GM12891 (cell line): ENCODE measurements at regions not wholly inside any gene's neighbourhood (a gene's known extent, or its start where the extent isn't known, plus 50 kb on each side); places are given as distances from the start of the nearest gene placed in this dataset.

Experiments used
- DNase-seq: peaks from one replicate; pipeline ENCODE4 v3.0.0; 2011; ENCODE audit warnings: low spot score; ENCODE audit not compliant: insufficient read length
- FAIRE-seq: peaks from 2 replicates; lab custom pipeline; 2011; peaks lifted over from hg19 to GRCh38; lab: Jason Lieb, UNC
- PAX5 ChIP-seq: IDR thresholded peaks from 2 replicates; pipeline ENCODE4 v1.6.1; 2011; ENCODE audit warnings: low read length, moderate library complexity, mild to moderate bottlenecking; ENCODE audit not compliant: insufficient read depth, severe bottlenecking
- POLR2A ChIP-seq: IDR thresholded peaks from 2 replicates; pipeline ENCODE4 v1.6.1; 2011; ENCODE audit warnings: low read depth, low read length, control low read depth
- POLR2AphosphoS5 ChIP-seq: IDR thresholded peaks from 2 replicates; pipeline ENCODE4 v1.6.1; 2011; ENCODE audit warnings: low read depth, low read length, control low read depth
- POU2F2 ChIP-seq: IDR thresholded peaks from 2 replicates; pipeline ENCODE4 v1.6.1; 2011; ENCODE audit warnings: low read depth, mild to moderate bottlenecking, control low read depth, low read length, moderate library complexity
- SPI1 ChIP-seq: IDR thresholded peaks from 2 replicates; pipeline ENCODE4 v1.6.1; 2011; ENCODE audit warnings: low read depth, low read length, control low read depth
- TAF1 ChIP-seq: IDR thresholded peaks from 2 replicates; pipeline ENCODE4 v1.6.1; 2011; ENCODE audit warnings: low read depth, low read length, control low read depth

DNA sequence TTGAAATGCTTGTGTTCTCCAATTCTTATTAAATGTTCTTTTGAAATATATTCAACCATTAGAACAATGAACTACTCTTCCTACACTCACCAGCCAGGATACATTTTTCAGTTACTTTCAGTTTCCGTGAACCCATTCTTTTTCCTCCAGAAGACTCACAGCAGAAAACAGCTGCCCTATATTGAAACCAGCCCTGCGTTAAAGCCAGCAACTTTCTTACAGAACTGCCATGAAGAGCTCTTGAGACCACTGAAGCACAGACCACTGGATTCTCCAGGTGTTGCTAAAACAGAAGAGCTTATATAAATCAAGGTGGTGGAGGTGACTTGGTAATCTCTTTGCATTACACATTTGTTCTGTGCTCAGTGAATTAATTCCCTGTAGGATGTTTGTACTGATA is 365.9 kb upstream of the C9orf72 start:
- DNase-seq, result no peak
- FAIRE-seq, result no peak
- TF ChIP-seq POLR2AphosphoS5 (no peak), POU2F2 (no peak), TAF1 (no peak), POLR2A (no peak), SPI1 (no peak), PAX5 (no peak)

DNA sequence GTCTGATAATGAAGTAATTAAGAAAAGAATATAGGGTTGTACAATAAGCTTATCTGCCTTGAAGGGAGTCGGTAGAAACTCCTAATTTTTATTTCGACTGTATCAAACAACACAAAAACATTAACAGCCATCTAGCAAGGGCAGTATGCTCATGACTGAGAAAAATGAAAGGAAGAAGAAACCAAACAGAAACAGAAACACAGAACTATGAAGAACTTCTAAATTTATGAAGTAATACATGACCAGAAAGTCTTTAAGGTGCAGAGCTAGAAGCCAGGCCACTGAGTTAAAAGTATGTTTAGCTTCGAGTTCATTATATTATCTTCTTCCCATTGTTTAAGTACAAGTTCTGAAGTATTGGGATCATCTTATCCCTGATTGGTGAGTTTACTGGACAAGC is 367.3 kb upstream of the C9orf72 start:
- FAIRE-seq (no peak), DNase-seq (no peak)
- TF ChIP-seq SPI1, result no peak
- TF ChIP-seq POLR2AphosphoS5, result no peak
- TF ChIP-seq POU2F2, result no peak
- no peak for TF ChIP-seq POLR2A
- no peak for TF ChIP-seq PAX5
- no peak for TF ChIP-seq TAF1

DNA sequence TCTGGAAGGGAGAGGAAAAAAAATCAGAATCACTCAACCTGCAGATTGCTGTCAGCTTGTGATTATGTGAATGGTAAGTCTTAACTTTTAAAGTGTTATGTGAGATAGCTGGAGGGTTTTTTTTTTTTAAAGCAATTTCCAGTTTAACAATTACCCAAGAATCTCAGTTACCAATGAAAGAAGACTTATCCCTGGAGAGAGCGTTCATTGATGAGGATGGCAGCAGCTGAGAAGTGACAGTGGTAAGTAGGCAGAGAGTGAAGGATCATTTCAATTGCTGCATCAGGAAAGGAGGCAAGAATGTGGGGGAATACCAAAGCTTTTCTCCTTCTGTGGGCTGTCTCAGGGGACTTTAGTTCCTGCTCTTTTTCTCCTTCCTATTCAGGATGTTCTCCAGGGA is 370.2 kb upstream of the C9orf72 start:
- no peak for DNase-seq
- FAIRE-seq, result no peak

DNA sequence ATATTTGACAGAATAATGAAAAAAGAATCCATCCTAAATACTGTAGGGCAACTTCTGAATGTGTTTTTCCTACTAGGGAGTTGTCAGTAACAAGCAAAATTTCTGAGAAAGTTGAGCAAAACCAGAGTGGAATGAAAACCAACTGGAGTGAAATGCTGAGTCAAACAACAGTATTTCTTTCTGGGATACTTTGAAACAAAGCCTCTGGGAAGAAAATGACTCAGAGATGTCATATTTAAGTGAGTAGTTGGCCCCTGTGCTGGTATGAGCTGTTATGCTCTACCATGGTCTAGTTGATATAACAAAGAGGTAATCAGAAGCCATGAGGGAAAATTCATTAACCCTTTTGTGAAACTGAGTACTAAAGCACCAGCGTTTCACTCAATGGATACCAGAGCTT is 372.1 kb upstream of the C9orf72 start:
- DNase-seq (no peak), FAIRE-seq (no peak)
- TF ChIP-seq POU2F2, result no peak
- TF ChIP-seq PAX5, result no peak
- TF ChIP-seq POLR2A, result no peak
- TF ChIP-seq POLR2AphosphoS5, result no peak
- TF ChIP-seq SPI1, result no peak
- TF ChIP-seq TAF1, result no peak

More for the DNA sequence above, 370.2 kb upstream of the C9orf72 start:
- TF ChIP-seq TAF1, result no peak
- no peak for TF ChIP-seq SPI1
- TF ChIP-seq PAX5, result no peak
- TF ChIP-seq POU2F2, result no peak
- no peak for TF ChIP-seq POLR2AphosphoS5

DNA sequence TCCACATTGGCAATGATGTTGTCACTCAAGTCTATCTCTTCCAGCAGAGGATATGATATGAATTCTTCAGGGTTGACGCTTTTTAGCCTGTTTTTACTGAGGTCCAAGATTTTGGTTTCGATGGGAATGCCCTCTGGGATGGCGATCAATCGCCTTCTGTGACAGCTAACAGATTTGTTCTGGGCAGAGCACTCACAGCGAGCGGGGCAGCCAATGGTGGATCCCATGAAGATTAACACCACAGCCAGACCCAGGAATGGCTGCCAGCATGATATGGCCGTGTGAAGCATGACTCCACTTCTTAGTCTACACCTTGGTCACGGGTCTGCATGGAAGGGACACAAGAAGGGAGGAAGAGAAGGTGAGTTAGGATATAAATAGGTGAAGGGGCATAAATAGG is 377.1 kb upstream of the C9orf72 start:
- no peak for FAIRE-seq

DNA sequence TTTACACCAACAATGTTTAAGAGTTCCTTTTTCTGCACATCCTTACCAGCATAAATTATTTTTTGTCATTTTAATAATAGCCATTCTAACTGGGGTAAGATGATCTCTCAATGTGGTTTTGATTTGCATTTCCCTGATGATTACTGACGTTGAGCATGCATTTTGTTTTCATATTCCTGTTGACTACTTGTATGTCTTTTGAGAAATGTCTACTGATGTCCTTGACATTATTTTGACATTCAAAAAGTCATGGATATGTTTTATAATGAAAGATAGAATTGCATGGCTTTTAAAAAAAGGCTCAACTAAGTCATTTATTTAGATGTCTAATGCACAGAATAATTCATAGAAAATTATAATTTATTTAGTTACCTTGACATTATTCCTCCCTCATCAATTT is 381.6 kb upstream of the C9orf72 start:
- FAIRE-seq, result no peak
- TF ChIP-seq SPI1 (no peak), TAF1 (no peak), PAX5 (no peak), POU2F2 (no peak)
- no peak for DNase-seq

More for the DNA sequence above, 377.1 kb upstream of the C9orf72 start:
- TF ChIP-seq POLR2A, result no peak
- DNase-seq, result no peak

DNA sequence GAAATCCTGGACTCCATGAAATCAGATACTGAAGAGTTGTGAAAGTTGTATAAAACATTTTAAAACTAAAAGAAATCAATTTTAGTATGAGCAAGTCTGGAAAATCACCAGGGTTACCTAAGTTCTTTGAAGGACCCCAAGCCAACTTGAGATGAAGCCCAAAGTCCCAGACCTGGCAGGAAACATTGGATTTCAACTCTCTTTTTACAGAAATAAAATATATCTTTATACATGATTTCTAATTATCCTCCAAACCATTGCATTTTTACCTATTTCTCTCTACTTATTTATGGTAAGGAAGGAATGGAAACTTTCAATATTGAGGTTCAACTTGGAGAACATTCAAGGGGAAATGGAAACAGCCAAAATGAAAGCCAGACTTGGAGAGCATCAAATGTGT is 390.6 kb upstream of the C9orf72 start:
- DNase-seq (no peak), FAIRE-seq (no peak)
- TF ChIP-seq POLR2A (no peak), SPI1 (no peak), PAX5 (no peak), TAF1 (no peak), POU2F2 (no peak), POLR2AphosphoS5 (no peak)

DNA sequence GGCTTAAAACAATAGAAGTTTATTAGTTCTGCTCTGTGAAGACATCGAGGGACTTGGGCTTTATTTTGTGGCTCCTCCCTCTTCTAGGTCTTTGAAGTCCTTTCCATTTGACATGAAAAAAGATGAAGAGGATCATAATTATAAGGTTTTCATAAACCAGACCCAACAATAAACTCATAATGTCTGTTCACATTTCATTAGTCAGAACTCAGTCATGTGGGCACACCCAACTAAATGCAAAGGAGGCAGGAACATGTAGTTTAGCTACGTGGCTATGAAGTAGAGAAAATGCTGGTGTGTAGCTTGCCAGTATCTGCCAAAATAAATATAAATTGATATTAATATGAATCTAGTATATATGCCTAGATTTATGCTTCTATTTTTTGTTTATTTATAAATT is 393.9 kb upstream of the C9orf72 start:
- DNase-seq (no peak), FAIRE-seq (no peak)
- TF ChIP-seq POLR2A (no peak), TAF1 (no peak), POLR2AphosphoS5 (no peak)

DNA sequence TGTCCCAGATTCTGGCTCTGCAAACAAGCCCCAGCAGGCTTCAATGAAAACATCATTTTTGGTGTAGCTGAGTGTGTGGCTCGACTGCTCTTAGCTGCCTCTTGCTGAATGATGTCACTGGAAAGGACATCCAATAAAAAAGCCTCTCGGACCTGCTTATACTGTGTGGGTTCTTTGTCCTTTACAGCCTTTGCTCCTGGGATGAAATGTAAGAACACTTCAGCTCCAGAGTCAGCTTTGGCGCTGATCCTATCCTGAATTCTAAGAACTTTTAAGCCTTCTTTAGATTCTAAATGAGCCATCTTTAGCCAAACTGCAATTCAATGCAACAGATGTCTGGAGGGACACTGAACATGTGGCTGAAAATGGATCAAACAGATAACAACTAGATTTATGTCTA is 404.6 kb upstream of the C9orf72 start:
- DNase-seq (no peak), FAIRE-seq (no peak)
- TF ChIP-seq TAF1, result no peak
- no peak for TF ChIP-seq POLR2A
- no peak for TF ChIP-seq POU2F2
- TF ChIP-seq PAX5, result no peak
- no peak for TF ChIP-seq POLR2AphosphoS5
- TF ChIP-seq SPI1, result no peak

DNA sequence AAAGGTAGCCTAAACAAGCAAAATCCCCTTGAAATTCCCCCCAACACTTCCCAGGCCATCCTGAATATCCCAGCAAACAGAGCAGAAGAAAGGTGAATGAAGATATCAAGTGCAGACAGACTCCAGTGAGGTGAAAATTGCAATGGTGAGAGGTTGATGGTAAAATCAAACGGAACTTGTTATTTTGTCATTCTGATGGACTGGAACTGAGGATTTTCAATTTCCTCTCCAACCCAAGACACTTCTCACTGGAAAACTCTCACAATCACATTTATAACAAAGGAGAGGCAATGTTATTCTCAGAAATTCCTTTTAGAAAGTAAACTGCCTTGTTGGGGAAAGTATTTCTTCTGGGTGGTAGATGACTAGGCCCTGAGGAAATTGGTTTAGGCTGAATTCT is 412.4 kb upstream of the C9orf72 start:
- DNase-seq (no peak), FAIRE-seq (no peak)
- TF ChIP-seq TAF1, result no peak
- no peak for TF ChIP-seq PAX5
- TF ChIP-seq POU2F2, result no peak
- no peak for TF ChIP-seq POLR2A
- no peak for TF ChIP-seq SPI1
- TF ChIP-seq POLR2AphosphoS5, result no peak

DNA sequence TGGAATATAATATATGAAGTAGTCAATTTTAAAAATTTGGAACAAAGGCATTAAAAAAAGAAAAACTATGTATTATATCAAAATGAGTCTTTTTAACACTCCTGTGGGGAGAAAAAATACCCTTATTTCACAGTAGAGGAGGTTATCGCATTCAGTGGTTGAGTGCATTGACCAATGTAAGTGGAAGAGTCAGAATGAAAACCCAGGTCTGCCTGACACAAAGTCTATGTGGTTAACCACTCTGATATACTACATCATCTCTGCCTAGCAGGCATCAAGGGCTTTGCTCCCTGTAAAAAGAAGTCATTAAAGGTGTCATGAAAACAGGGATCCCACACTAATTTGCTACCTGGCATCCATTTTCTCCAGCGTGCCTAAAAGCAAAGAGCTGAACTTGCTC is 417.2 kb upstream of the C9orf72 start:
- DNase-seq (no peak), FAIRE-seq (no peak)
- TF ChIP-seq TAF1 (no peak), POLR2A (no peak), PAX5 (no peak), SPI1 (no peak), POU2F2 (no peak), POLR2AphosphoS5 (no peak)
